ENCODE measurements at regions not wholly inside any gene's neighbourhood (a gene's known extent, or its start where the extent isn't known, plus 50 kb on each side); places are given as distances from the start of the nearest gene placed in this dataset.

DNA sequence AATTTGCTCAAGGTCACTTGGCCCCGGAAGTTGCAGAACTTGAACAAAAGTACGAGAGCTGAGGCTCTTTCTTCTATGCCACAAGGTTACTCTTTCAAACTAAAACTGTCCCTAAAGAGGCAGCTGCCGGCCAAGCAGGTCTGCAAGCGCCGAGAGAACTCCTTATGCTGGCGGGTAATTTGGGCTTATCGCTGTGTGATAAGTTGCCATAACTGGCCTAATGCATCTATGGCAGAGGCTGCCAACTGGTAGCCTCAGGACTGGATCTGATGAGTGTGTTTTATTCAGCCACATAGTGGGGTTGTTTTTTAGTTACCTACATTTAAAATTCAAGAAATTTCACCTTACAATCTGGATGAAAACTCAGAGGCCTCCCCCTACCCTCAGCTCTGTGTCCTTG lies 68.1 kb upstream of the SPOCK1 start:
- ChIA-PET CTCF (ENCODE audit: partially characterized antibody) (interaction anchor here (1.0 kb wide), 1 partner anchor 11 kb away, joined by 3 read pairs; no protein-coding TSS in a partner anchor), POLR2A (ENCODE audit: partially characterized antibody) (no interaction called here)
- Mint-ChIP-seq H3K9me3 (no peaks in the 10 kb centered on the region), H3K27me3 (peaks cover 18 to 20% of the 10 kb centered on the region in 2 donors), H3K4me1 (no peaks in the 10 kb centered on the region), H3K36me3 (no peaks in the 10 kb centered on the region), H3K27ac (no peak overlapping the region), H3K4me3 (no peak overlapping the region)
- H3K36me3 ChIP-seq (ENCODE audit: insufficient read depth, low read length): no peaks in the 10 kb centered on the region
- DNase-seq: no peak
- no peak overlapping the region for H3K4me3 ChIP-seq (ENCODE audit: low read length in 2 of 2)
- no peaks in the 10 kb centered on the region for H3K4me1 ChIP-seq (ENCODE audit: insufficient read depth, low read length)
- H3K9me3 ChIP-seq (ENCODE audit: control insufficient read depth in 1 of 2, low read length in 2 of 2): no peaks in the 10 kb centered on the region
- intact Hi-C loops (cut with micrococcal nuclease): no loop called here
- no peaks in the 10 kb centered on the region for H3K27me3 ChIP-seq (ENCODE audit: insufficient read depth, low read length)
- H3K27ac ChIP-seq (ENCODE audit: low read depth, low read length): no peak overlapping the region

- DNase-seq: no peak
- Histone ChIP-seq H3K36me3 (ENCODE audit: insufficient read depth, low read length) (no peaks in the 10 kb centered on the region), H3K4me1 (ENCODE audit: insufficient read depth, low read length) (no peaks in the 10 kb centered on the region), H3K27ac (ENCODE audit: low read depth, low read length) (no peak overlapping the region), H3K4me3 (ENCODE audit: low read length in 2 of 2) (no peak overlapping the region), H3K27me3 (ENCODE audit: insufficient read depth, low read length) (no peaks in the 10 kb centered on the region), H3K9me3 (ENCODE audit: control insufficient read depth in 1 of 2, low read length in 2 of 2) (no peaks in the 10 kb centered on the region)
- no peaks in the 10 kb centered on the region for H3K36me3 Mint-ChIP-seq
- H3K27ac Mint-ChIP-seq: no peak overlapping the region
- intact Hi-C loops (cut with micrococcal nuclease): no loop called here
- CTCF ChIA-PET (ENCODE audit: partially characterized antibody): interaction anchor here (1.0 kb wide), 1 partner anchor 11 kb away, joined by 3 read pairs; no protein-coding TSS in a partner anchor
- POLR2A ChIA-PET (ENCODE audit: partially characterized antibody): no interaction called here
- H3K9me3 Mint-ChIP-seq: no peaks in the 10 kb centered on the region
- H3K27me3 Mint-ChIP-seq: peaks cover 18 to 20% of the 10 kb centered on the region in 2 donors
- no peaks in the 10 kb centered on the region for H3K4me1 Mint-ChIP-seq
- H3K4me3 Mint-ChIP-seq: no peak overlapping the region
Observed at GRCh38 chr5:137566780-137567179, 67.7 kb upstream of the SPOCK1 start.

DNA sequence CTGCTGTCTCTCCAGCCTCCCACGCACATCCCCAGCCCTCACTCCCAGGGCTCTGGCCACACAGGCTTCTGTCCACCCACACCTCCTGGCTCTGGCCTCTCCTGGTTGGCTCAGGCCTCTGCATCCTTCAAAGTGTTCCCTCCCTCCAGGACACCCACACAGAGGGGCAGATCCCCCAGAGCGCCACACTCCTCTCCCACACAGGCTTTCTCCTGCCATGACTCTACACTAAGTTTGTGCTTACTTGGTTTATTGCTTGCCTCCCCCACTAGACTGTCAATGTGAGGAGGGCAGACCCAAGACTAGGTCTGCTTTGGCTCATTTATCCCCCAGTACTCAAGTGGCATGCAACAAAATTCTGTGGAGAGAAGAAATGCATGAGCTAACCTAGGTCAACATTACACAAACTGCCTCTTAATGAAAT lies 67.0 kb upstream of the SPOCK1 start:
- Histone ChIP-seq H3K27me3 (ENCODE audit: insufficient read depth, low read length) (no peaks in the 10 kb centered on the region), H3K4me1 (ENCODE audit: insufficient read depth, low read length) (no peaks in the 10 kb centered on the region), H3K9me3 (ENCODE audit: control insufficient read depth in 1 of 2, low read length in 2 of 2) (no peaks in the 10 kb centered on the region), H3K27ac (ENCODE audit: low read depth, low read length) (no peak overlapping the region), H3K4me3 (ENCODE audit: low read length in 2 of 2) (no peak overlapping the region), H3K36me3 (ENCODE audit: insufficient read depth, low read length) (no peaks in the 10 kb centered on the region)
- no peaks in the 10 kb centered on the region for H3K4me1 Mint-ChIP-seq
- H3K27me3 Mint-ChIP-seq: peaks cover 19 to 20% of the 10 kb centered on the region in 2 donors
- no peak for DNase-seq
- ChIA-PET CTCF (ENCODE audit: partially characterized antibody) (interaction anchor here (1.0 kb wide), 1 partner anchor 10 kb away, joined by 3 read pairs; no protein-coding TSS in a partner anchor), POLR2A (ENCODE audit: partially characterized antibody) (no interaction called here)
- H3K4me3 Mint-ChIP-seq: no peak overlapping the region
- no peaks in the 10 kb centered on the region for H3K9me3 Mint-ChIP-seq
- intact Hi-C loops (cut with micrococcal nuclease): no loop called here
- H3K36me3 Mint-ChIP-seq: no peaks in the 10 kb centered on the region
- no peak overlapping the region for H3K27ac Mint-ChIP-seq

DNA sequence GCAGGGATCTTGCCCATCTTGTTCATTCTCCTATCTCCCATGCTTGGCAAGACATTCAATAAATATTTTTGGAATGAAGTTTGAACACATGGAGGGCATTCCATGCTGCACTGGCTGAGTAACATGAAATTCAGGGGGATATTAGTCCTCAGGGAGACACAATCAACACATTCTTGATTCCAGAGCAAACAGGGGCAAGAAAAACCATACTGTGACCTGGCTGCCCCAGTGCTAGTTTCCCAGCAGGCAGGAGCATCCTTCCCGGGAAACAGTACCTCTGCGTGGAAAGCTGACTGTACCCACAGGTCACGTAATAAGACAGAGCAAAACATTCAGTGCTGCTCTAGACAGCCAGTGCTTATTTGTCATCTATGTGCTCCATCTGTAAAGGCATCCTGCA lies 66.3 kb upstream of the SPOCK1 start:
- Mint-ChIP-seq H3K36me3 (no peaks in the 10 kb centered on the region), H3K4me1 (no peaks in the 10 kb centered on the region), H3K9me3 (no peaks in the 10 kb centered on the region), H3K27ac (no peak overlapping the region), H3K4me3 (no peak overlapping the region), H3K27me3 (peaks cover 18 to 19% of the 10 kb centered on the region in 2 donors)
- no peak overlapping the region for H3K27ac ChIP-seq (ENCODE audit: low read depth, low read length)
- intact Hi-C loops (cut with micrococcal nuclease): no loop called here
- no peaks in the 10 kb centered on the region for H3K4me1 ChIP-seq (ENCODE audit: insufficient read depth, low read length)
- no peaks in the 10 kb centered on the region for H3K27me3 ChIP-seq (ENCODE audit: insufficient read depth, low read length)
- H3K9me3 ChIP-seq (ENCODE audit: control insufficient read depth in 1 of 2, low read length in 2 of 2): no peaks in the 10 kb centered on the region
- H3K4me3 ChIP-seq (ENCODE audit: low read length in 2 of 2): no peak overlapping the region
- CTCF ChIA-PET (ENCODE audit: partially characterized antibody): no interaction called here
- H3K36me3 ChIP-seq (ENCODE audit: insufficient read depth, low read length): no peaks in the 10 kb centered on the region
- no peak for DNase-seq
- POLR2A ChIA-PET (ENCODE audit: partially characterized antibody): no interaction called here

DNA sequence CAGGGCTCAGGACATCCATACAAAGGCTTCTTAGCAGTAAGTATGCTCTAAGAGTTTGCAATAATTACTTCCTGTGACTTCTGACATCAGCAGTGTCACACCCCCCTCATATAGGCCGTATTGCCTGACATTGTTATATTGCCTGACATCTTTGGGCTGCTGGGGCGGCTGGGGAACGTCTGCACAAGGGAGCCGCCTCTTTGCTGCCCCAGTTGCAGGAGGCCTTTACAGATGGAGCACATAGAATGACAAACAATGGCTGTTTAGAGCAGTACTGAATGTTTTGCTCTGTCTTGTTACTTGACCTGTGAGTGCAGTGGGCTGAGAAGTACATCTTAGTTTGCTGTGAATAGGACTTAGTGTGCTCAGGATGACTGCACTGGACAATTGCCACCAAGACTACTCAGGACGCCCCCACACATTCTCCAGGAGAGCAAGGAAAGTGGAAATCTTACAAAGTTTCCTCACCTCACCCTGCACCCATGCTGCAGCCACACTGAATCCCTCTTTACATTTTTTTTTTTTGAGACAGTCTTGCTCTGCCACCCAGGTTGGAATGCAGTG lies 65.4 kb upstream of the SPOCK1 start:
- Histone ChIP-seq H3K27me3 (ENCODE audit: insufficient read depth, low read length) (no peaks in the 10 kb centered on the region), H3K36me3 (ENCODE audit: insufficient read depth, low read length) (no peaks in the 10 kb centered on the region), H3K4me1 (ENCODE audit: insufficient read depth, low read length) (no peaks in the 10 kb centered on the region), H3K4me3 (ENCODE audit: low read length in 2 of 2) (no peak overlapping the region), H3K9me3 (ENCODE audit: control insufficient read depth in 1 of 2, low read length in 2 of 2) (no peaks in the 10 kb centered on the region), H3K27ac (ENCODE audit: low read depth, low read length) (no peak overlapping the region)
- H3K27me3 Mint-ChIP-seq: peaks cover 18 to 23% of the 10 kb centered on the region in 2 donors
- DNase-seq: no peak
- H3K36me3 Mint-ChIP-seq: no peaks in the 10 kb centered on the region
- H3K4me3 Mint-ChIP-seq: no peak overlapping the region
- POLR2A ChIA-PET (ENCODE audit: partially characterized antibody): no interaction called here
- no peak overlapping the region for H3K27ac Mint-ChIP-seq
- H3K4me1 Mint-ChIP-seq: no peaks in the 10 kb centered on the region
- no peaks in the 10 kb centered on the region for H3K9me3 Mint-ChIP-seq
- CTCF ChIA-PET (ENCODE audit: partially characterized antibody): no interaction called here
- intact Hi-C loops (cut with micrococcal nuclease): no loop called here

- intact Hi-C loops (cut with micrococcal nuclease): no loop called here
- Histone ChIP-seq H3K27ac (ENCODE audit: low read depth, low read length) (no peak overlapping the region), H3K4me1 (ENCODE audit: insufficient read depth, low read length) (no peaks in the 10 kb centered on the region), H3K9me3 (ENCODE audit: control insufficient read depth in 1 of 2, low read length in 2 of 2) (no peaks in the 10 kb centered on the region), H3K36me3 (ENCODE audit: insufficient read depth, low read length) (no peaks in the 10 kb centered on the region), H3K4me3 (ENCODE audit: low read length in 2 of 2) (no peak overlapping the region), H3K27me3 (ENCODE audit: insufficient read depth, low read length) (no peaks in the 10 kb centered on the region)
- H3K4me1 Mint-ChIP-seq: no peaks in the 10 kb centered on the region
- DNase-seq: no peak
- H3K4me3 Mint-ChIP-seq: no peak overlapping the region
- POLR2A ChIA-PET (ENCODE audit: partially characterized antibody): no interaction called here
- H3K36me3 Mint-ChIP-seq: no peaks in the 10 kb centered on the region
- H3K9me3 Mint-ChIP-seq: peaks cover 0 to 2% (median 0%) of the 10 kb centered on the region in 8 donors
- CTCF ChIA-PET (ENCODE audit: partially characterized antibody): no interaction called here
- peaks cover 17 to 23% of the 10 kb centered on the region in 2 donors for H3K27me3 Mint-ChIP-seq
- no peak overlapping the region for H3K27ac Mint-ChIP-seq
Observed at GRCh38 chr5:137563646-137564397, 64.7 kb upstream of the SPOCK1 start.

DNA sequence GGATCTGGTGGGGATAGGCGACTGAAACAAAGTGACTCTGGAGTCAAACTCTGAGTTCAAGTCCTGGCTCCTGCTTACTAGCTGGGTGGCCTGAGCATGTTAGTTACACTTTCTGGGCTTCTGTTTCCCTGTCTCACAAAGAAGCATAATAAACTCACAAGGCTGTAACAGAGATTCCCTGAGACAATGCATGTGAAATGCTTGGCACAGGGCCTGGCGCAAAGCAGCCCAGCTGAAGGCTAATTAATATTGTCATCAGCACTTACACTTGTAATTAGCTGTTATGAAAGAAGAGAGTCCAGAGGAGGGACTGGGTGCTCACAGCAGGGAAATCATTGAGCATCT lies 64.1 kb upstream of the SPOCK1 start:
- intact Hi-C loops (cut with micrococcal nuclease): no loop called here
- H3K4me1 Mint-ChIP-seq: no peaks in the 10 kb centered on the region
- no peak overlapping the region for H3K4me3 Mint-ChIP-seq
- Histone ChIP-seq H3K36me3 (ENCODE audit: insufficient read depth, low read length) (no peaks in the 10 kb centered on the region), H3K27ac (ENCODE audit: low read depth, low read length) (no peak overlapping the region), H3K4me1 (ENCODE audit: insufficient read depth, low read length) (no peaks in the 10 kb centered on the region), H3K27me3 (ENCODE audit: insufficient read depth, low read length) (no peaks in the 10 kb centered on the region), H3K9me3 (ENCODE audit: control insufficient read depth in 1 of 2, low read length in 2 of 2) (no peaks in the 10 kb centered on the region), H3K4me3 (ENCODE audit: low read length in 2 of 2) (no peak overlapping the region)
- H3K9me3 Mint-ChIP-seq: peaks cover 0 to 2% (median 0%) of the 10 kb centered on the region in 8 donors
- H3K27ac Mint-ChIP-seq: no peak overlapping the region
- no peak for DNase-seq
- CTCF ChIA-PET (ENCODE audit: partially characterized antibody): no interaction called here
- H3K36me3 Mint-ChIP-seq: no peaks in the 10 kb centered on the region
- peaks cover 17 to 23% of the 10 kb centered on the region in 2 donors for H3K27me3 Mint-ChIP-seq
- POLR2A ChIA-PET (ENCODE audit: partially characterized antibody): no interaction called here
